ENCODE measurements at regions not wholly inside any gene's neighbourhood (a gene's known extent, or its start where the extent isn't known, plus 50 kb on each side); places are given as distances from the start of the nearest gene placed in this dataset.

DNA sequence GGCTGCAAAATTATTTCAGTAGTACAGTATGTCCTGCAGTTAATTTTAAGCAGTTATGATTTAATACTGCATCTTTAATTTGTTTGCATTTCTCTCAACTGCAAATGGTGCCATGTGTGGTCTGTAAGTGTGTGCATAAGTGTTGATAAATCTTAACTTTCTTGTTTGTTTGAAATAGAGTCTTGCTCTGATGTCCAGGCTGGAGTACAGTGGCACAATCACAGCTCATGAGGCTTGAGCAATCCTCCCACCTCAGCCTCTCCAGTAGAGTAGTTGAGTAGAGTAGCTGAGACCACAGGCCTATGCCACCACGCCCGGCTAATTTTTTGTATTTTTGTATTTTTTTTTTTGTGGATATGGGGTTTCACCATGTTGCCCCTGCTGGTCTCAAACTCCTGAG lies 322.5 kb upstream of the NR3C2 start:
- DNase-seq (ENCODE audit: low read depth, low spot score), result no peak
- ChIA-PET CTCF (no interaction called here), POLR2A (no interaction called here)
- TF ChIP-seq, protein P1, sequence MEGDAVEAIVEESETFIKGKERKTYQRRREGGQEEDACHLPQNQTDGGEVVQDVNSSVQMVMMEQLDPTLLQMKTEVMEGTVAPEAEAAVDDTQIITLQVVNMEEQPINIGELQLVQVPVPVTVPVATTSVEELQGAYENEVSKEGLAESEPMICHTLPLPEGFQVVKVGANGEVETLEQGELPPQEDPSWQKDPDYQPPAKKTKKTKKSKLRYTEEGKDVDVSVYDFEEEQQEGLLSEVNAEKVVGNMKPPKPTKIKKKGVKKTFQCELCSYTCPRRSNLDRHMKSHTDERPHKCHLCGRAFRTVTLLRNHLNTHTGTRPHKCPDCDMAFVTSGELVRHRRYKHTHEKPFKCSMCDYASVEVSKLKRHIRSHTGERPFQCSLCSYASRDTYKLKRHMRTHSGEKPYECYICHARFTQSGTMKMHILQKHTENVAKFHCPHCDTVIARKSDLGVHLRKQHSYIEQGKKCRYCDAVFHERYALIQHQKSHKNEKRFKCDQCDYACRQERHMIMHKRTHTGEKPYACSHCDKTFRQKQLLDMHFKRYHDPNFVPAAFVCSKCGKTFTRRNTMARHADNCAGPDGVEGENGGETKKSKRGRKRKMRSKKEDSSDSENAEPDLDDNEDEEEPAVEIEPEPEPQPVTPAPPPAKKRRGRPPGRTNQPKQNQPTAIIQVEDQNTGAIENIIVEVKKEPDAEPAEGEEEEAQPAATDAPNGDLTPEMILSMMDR (IDR thresholded peaks at IDR 0.05; ENCODE audit: insufficient read depth, low read length, missing control alignments), result no peak
- no peak overlapping the region for H3K4me3 ChIP-seq (ENCODE audit: low read depth, low read length)

DNA sequence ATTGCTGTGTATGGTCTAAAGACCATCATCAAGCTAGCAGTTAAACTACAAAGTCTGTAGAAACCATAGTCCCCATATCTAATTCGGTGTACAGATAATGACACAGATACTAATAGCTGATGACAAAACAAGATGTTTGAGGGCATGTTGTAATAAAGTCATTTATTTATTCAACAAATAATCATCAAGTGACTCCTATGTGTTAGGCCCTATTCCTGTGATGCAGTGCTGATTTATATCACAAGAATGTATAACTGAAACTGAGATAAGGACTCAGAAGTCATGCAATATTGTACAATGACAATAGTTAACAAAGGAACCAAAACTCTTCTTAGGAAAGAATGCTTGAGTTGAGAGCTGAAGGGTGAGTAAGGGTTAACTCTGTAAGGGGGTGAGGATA lies 315.0 kb upstream of the NR3C2 start:
- DNase-seq (ENCODE audit: low read depth, low spot score), result no peak
- CTCF ChIA-PET, result no interaction called here
- POLR2A ChIA-PET, result no interaction called here
- H3K4me3 ChIP-seq (ENCODE audit: low read depth, low read length), result no peak overlapping the region
- TF ChIP-seq, protein P1 (IDR thresholded peaks at IDR 0.05; ENCODE audit: insufficient read depth, low read length, missing control alignments), result no peak

DNA sequence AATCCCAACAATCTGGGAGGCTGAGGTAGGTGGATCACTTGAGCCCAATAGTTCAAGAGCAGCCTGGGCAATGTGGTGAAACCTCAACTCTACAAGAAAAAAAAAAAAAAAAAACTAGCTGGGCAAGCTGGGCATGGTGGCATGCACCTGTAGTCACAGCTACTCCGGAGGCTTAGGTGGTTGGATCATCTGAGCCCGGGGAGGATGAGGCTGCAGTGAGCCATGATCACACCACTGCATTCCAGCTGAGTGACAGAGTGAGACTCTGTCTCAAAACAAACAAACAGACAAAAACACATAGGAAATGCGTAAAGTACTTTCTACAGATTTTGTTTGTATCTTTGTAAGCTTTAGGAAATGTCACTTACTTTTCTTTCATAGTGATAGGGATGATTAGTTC lies 307.2 kb upstream of the NR3C2 start:
- CTCF ChIA-PET, result no interaction called here
- H3K4me3 ChIP-seq (ENCODE audit: low read depth, low read length), result no peak overlapping the region
- TF ChIP-seq, protein P1 (IDR thresholded peaks at IDR 0.05; ENCODE audit: insufficient read depth, low read length, missing control alignments), result no peak
- POLR2A ChIA-PET, result no interaction called here
- no peak for DNase-seq (ENCODE audit: low read depth, low spot score)

DNA sequence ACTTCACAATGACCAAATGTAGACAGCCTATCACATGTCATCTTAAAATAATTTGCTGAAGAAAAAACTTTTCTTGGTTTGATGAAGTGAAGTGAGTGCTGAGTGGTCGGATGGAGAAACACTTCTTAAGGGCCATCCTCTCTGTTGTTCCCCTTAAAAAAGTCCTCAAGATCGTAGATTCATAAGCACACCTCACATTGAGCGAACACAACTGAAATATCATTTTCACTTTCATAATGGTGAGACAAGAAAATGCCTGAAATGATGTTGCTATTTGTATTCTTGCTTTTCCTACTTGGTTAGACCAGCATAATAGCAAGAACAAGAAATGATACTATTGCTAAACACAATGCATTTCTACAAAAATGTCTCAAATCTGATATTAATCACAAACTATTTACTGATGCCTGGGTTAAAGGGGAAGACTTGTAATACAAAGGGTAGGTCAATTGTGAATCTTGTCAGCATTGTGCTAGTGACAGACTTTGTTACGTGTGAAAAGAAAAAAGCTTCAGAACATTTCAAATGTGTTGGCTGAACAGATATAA lies 305.6 kb upstream of the NR3C2 start:
- ChIA-PET CTCF (no interaction called here), POLR2A (no interaction called here)
- no peak for DNase-seq (ENCODE audit: low read depth, low spot score)
- TF ChIP-seq, protein P1 (IDR thresholded peaks at IDR 0.05; ENCODE audit: insufficient read depth, low read length, missing control alignments), result no peak
- no peak overlapping the region for H3K4me3 ChIP-seq (ENCODE audit: low read depth, low read length)

DNA sequence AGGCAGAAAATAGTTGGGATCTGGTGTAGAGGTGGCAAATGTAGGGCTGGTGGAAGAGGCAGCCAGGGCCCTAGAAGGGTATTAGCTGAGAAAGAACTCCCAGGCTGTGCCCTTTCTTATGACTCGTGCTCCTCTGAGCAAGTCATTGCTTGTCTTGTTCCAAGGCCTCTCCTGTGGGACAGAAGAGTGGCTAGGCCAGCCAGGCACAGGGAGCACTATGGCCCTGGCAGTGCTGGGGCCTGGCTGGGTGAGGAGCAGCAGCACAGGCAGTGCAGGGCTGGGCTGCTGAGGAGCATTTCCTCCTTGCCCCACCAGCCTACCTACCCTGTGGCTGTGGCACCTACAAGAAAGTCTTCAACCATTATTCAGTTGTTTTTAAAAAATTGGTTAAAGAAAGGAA lies 298.5 kb upstream of the NR3C2 start:
- ChIA-PET CTCF (no interaction called here), POLR2A (no interaction called here)
- H3K4me3 ChIP-seq (ENCODE audit: low read depth, low read length), result no peak overlapping the region
- TF ChIP-seq, protein P1 (IDR thresholded peaks at IDR 0.05; ENCODE audit: insufficient read depth, low read length, missing control alignments), result no peak
- no peak for DNase-seq (ENCODE audit: low read depth, low spot score)

DNA sequence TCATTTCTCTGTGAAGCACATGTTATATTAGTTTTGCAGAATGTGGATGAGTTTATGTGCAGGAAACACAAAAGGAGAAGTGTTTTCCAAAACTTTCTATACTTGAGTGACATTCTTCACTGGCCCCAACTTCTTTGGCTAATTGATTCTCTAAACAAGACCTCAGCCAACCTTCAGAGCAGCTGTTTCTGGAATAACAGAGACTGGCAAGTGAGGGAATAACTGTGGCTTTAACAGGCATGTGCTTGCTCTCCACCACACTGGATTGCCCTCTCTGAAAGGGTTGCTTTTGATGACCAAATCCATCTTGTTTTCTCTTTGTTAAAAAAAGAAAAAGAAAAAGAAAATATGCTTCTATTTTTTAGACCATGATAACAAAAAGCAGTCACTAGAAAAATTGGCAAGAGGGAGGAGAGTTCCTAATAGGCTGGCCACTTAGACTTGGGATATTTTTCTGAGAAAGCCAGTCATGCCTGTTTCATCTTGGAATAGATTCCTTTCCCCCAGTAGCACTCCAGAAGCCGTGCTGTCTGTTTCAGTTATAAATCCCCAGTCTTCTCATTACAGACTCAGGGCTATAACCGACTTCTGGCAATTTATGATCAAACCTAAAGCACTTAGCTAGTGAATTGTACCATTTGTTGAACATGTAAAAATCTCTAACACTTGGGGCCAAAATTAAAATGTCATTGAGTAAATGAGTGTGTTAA lies 295.0 kb upstream of the NR3C2 start:
- POLR2A ChIA-PET, result no interaction called here
- CTCF ChIA-PET, result no interaction called here
- TF ChIP-seq, protein P1 (IDR thresholded peaks at IDR 0.05; ENCODE audit: insufficient read depth, low read length, missing control alignments), result no peak
- no peak for DNase-seq (ENCODE audit: low read depth, low spot score)
- H3K4me3 ChIP-seq (ENCODE audit: low read depth, low read length), result no peak overlapping the region
